ENCODE measurements at regions not wholly inside any gene's neighbourhood (a gene's known extent, or its start where the extent isn't known, plus 50 kb on each side); places are given as distances from the start of the nearest gene placed in this dataset.

- DNase-seq (ENCODE audit: low read depth in 1 of 2, low spot score in 1 of 2) = no peak
These were observed 85.6 kb downstream of the SNAPC1 start for GRCh38 chr14:61847861-61848260.

DNA sequence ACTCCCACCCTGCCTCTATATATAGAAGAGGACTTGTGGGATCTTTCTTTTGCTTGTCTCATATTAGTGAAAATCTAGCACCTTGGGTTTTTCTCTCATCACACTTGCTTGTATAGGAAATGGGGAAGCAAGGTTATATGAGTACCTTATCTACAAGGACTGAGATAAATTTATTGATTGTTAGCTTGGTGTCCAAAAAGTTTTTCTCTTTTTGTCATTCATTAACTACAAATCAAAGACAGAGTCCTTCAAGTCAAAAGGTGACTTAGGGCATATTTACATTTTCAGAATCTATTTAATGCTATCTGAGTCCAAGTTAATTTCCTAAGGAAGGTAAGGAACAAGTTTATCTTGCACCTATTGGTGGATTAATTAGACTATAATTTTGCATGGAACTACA lies 92.7 kb downstream of the SNAPC1 start:
- no peak for DNase-seq (ENCODE audit: low read depth in 1 of 2, low spot score in 1 of 2)

DNA sequence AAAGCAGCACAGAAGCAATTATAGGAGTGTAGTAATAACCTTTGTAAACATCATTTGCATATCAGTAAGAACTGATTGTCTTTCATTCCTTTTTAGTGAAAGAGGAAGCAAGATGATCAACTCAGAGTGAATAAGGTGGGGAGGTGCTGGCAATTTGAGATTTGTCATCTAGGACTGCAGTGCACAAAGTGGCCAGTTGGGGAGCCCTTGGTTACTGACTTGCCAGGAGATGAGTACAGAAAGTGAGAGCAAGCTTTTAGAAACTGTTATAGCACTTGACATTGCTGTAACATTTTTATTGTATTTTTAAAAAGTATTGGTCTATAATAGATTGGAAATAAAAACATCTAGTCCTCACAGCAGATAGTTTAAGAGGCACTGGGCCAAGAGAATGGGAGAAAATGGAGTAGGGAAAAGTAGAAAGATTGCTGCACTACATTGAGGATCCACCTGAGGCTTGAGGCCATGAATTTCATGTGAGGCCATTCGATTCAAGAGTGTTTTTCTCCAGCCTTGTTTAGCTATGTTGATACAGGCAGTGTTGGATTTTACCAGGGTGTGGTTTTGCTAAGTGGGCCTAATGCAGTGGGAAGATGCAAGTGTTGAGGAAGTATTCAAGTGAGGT lies 98.2 kb downstream of the SNAPC1 start:
- peak in 1 of 2 donors; percentile 58 for DNase-seq (ENCODE audit: low read depth in 1 of 2, low spot score in 1 of 2)

GRCh38 chr14:61861320-61861865 lies 99.2 kb downstream of the SNAPC1 start:
- DNase-seq (ENCODE audit: low read depth in 1 of 2, low spot score in 1 of 2) = no peak

- no peak for DNase-seq (ENCODE audit: low read depth in 1 of 2, low spot score in 1 of 2)
These were observed 102.2 kb downstream of the SNAPC1 start for GRCh38 chr14:61864329-61864898.

- DNase-seq (ENCODE audit: low read depth in 1 of 2, low spot score in 1 of 2) = no peak
These were observed 105.0 kb downstream of the SNAPC1 start for GRCh38 chr14:61866932-61867920.

- DNase-seq (ENCODE audit: low read depth in 1 of 2, low spot score in 1 of 2) = no peak
These were observed 106.6 kb downstream of the SNAPC1 start for GRCh38 chr14:61868846-61869245.

GRCh38 chr14:61870163-61870562 lies 107.9 kb downstream of the SNAPC1 start:
- no peak for DNase-seq (ENCODE audit: low read depth in 1 of 2, low spot score in 1 of 2)

- no peak for DNase-seq (ENCODE audit: low read depth in 1 of 2, low spot score in 1 of 2)
These were observed 110.2 kb downstream of the SNAPC1 start for GRCh38 chr14:61872452-61872851.

DNA sequence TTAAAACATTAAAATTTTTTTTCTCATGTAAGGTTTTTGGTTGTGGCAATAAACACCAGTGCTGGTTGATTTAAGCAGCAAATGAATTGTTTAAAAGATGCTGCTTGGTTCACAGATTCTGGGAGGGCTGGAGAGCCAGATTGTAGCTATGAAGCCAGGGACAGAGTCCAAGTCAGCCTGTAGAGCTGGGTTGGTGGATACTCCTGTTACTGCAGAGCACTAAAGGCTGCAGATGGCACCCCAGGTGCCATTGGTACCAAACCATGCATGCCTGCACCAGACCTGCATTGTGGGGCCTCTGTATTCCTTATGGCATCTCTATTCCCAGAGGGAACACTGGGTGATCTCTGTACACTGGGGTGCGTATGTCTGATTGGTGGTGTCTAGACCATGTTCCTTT lies 113.3 kb downstream of the SNAPC1 start:
- no peak for DNase-seq (ENCODE audit: low read depth in 1 of 2, low spot score in 1 of 2)

DNA sequence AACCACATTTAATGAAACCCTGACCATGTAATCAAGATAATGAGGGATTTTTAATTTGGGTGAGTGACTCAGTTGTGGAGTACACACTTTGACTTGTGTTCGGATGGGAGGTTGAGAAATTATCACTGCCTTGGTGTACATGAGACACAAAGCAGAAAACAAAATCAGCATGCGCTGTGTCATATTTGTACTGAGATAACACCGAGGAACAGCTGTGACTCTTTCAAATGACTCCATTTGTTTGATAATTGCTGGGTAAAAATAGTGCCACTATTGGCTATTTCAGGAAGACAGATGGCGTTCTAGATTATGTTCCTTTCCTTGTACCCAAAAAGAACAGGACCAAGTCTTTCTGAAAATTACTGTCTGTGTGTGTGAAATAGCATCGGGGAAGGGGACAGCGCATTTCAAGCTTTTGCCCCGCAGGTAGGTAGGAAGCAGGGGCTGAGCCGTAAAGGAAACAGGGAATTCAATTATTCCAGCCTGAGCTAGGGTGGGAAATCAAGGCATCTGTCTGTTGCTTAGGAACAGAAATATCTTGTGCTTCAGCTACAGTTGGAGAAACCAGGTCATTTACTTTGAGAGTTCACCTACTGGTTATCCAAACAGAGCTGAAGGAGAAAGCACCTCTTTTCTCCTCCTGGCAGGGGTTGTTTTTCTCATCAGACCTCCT lies 114.3 kb downstream of the SNAPC1 start:
- DNase-seq (ENCODE audit: low read depth in 1 of 2, low spot score in 1 of 2) = no peak

GRCh38 chr14:61877035-61877390 lies 114.8 kb downstream of the SNAPC1 start:
- DNase-seq (ENCODE audit: low read depth in 1 of 2, low spot score in 1 of 2) = no peak

DNA sequence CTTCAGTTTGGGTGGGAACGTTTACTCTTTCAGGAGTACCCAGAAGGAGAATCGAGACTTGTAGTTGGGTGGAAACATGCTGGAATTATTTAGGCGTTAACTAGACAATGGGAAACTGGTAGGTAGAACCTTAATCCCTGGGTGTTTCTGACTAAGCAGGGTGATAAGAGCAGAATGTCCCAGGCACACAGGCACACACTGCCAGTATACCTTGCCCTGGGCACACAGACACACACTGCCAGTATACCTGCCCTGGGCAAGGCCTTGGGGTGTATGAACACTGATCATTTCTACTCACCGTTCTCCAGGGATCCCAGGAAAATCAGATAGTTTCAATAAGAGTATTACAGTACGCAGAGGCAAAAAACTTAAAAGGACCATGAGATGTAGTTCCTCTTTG lies 115.5 kb downstream of the SNAPC1 start:
- DNase-seq (ENCODE audit: low read depth in 1 of 2, low spot score in 1 of 2) = no peak

DNA sequence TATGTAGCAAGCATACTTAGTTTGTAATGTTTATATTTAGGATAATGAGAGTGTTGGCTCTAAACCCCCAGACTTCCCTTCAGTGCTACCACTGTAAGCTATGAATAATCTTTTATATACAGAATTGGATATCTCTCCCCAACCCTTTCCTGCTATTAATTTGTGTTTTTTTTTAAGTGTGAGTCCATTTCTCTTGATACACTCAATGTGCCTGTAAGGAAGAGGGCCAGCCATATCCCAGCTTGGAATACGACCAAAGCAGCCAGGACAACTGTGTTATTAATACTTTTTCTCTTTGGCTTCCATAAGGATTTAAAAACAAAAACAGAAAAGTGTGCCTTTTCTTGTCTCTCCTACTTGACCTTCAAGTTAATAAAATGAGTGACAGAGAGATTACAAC lies 116.7 kb downstream of the SNAPC1 start:
- DNase-seq (ENCODE audit: low read depth in 1 of 2, low spot score in 1 of 2) = no peak

DNA sequence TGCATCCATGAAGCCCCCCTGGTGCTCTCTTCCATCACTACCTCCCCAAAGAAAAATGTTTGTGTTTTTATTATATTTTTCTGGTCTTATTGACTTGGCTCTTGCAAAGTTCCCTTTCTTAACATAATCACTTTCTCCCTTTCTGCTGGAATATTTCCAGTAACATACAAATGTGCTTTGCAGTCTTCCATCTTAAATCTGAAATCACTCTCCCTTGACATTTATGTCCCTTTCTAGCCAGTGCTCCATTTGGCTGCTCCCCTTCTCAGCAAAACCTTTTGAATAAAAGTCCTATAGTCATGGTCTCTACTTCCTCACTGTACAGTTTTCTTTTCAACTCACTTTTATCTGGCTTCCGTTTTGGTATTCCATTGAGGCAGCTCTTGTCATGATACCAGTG lies 118.8 kb downstream of the SNAPC1 start:
- DNase-seq (ENCODE audit: low read depth in 1 of 2, low spot score in 1 of 2) = no peak

- DNase-seq (ENCODE audit: low read depth in 1 of 2, low spot score in 1 of 2) = no peak
These were observed 122.5 kb downstream of the SNAPC1 start for GRCh38 chr14:61884711-61885110.

- DNase-seq (ENCODE audit: low read depth in 1 of 2, low spot score in 1 of 2) = no peak
These were observed 123.2 kb downstream of the SNAPC1 start for GRCh38 chr14:61885203-61885961.

- no peak for DNase-seq (ENCODE audit: low read depth in 1 of 2, low spot score in 1 of 2)
These were observed 125.4 kb downstream of the SNAPC1 start for GRCh38 chr14:61887628-61888027.

DNA sequence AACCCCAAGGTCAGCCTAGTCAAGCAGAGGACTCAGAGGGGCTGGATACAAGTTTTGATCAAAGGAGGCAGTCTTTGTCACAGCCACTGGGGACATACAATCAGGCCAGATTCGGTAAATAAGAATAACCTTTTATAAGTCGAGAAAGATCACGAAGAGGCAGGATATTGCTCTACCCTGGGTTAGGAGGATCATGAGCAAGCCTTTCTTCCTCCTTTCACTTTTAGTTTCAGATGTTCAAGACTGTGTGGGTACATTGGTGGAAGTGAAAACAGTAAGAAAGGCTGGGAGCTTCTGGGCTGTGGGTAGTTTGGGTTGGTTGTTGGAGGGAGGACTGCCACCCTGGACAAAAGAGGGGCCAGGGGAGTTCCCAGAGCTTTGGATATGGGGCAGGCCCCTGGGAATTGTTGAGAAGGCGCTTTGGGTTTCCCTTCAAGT lies 127.7 kb downstream of the SNAPC1 start:
- DNase-seq (ENCODE audit: low read depth in 1 of 2, low spot score in 1 of 2) = peak in 1 of 2 donors; percentile 2

DNA sequence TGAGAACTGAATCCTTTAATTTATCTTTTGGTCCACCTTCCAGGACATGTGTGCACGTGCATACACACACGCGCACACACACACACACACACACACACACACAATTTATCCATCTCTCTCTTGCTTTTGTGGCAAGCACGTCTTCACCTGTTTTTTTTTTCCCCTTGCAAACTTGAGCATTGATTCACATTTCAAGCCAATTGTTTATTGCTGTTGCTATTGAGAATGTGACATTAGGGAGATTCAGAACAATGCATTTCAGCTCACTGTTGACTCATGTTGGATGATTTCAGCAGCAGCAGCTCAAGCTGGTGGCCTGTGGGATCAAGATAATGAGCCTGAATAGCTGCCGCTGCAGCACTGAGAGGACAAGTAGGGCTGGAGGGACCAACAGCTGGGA lies 128.9 kb downstream of the SNAPC1 start:
- DNase-seq (ENCODE audit: low read depth in 1 of 2, low spot score in 1 of 2) = no peak

GRCh38 chr14:61891810-61892209 lies 129.6 kb downstream of the SNAPC1 start:
- DNase-seq (ENCODE audit: low read depth in 1 of 2, low spot score in 1 of 2) = no peak
